Brain microvascular endothelial cell (primary cell): ENCODE measurements at regions not wholly inside any gene's neighbourhood (a gene's known extent, or its start where the extent isn't known, plus 50 kb on each side); places are given as distances from the start of the nearest gene placed in this dataset.

ENCODE experiments used
- DNase-seq: peaks from one replicate; pipeline ENCODE4 v3.0.0-alpha.2; 2020
- H3K27ac ChIP-seq: fragments of 250-450 bp; sonication (Bioruptor Pico); 2 replicates; pipeline ENCODE4 v1.5.1; 2020; ENCODE audit warnings: mild to moderate bottlenecking, moderate library complexity
- H3K27me3 ChIP-seq: fragments of 250-450 bp; sonication (Bioruptor Pico); replicated peaks from 2 replicates; pipeline ENCODE4 v1.5.1; 2020; ENCODE audit warnings: mild to moderate bottlenecking
- H3K36me3 ChIP-seq: fragments of 250-450 bp; sonication (Bioruptor Pico); replicated peaks from 2 replicates; pipeline ENCODE4 v1.5.1; 2020; ENCODE audit warnings: mild to moderate bottlenecking
- H3K4me3 ChIP-seq: 2 replicates; pipeline ENCODE4 v1.5.1; 2011; ENCODE audit warnings: low read depth, mild to moderate bottlenecking, control low read depth, low read length, moderate library complexity
- CTCF ChIP-seq: IDR thresholded peaks from 2 replicates; pipeline ENCODE4 v1.5.1; 2011; ENCODE audit warnings: low read depth, mild to moderate bottlenecking, moderate library complexity, low read length, control low read depth, inconsistent platforms; ENCODE audit errors: missing control alignments
- in situ Hi-C: cut with HindIII; loops from 2 replicates; pipeline ENCODE4 v1.10.0; 2017; ENCODE audit warnings: low sequenced_read_pairs, low pct_ligation_motif_present

GRCh38 chr2:2873450-2873811 lies 504.2 kb downstream of the EIPR1 start:
- H3K27me3 ChIP-seq = no peaks in the 10 kb centered on the region
- no peak overlapping the region for H3K27ac ChIP-seq
- no peaks in the 10 kb centered on the region for H3K36me3 ChIP-seq
- in situ Hi-C loops = no loop called here
- H3K4me3 ChIP-seq = no peak overlapping the region
- no peak for DNase-seq
- TF ChIP-seq CTCF = no peak

GRCh38 chr2:2872713-2873449 lies 504.7 kb downstream of the EIPR1 start:
- in situ Hi-C loops = no loop called here
- no peaks in the 10 kb centered on the region for H3K36me3 ChIP-seq
- no peak overlapping the region for H3K4me3 ChIP-seq
- no peak for TF ChIP-seq CTCF
- no peaks in the 10 kb centered on the region for H3K27me3 ChIP-seq
- DNase-seq = no peak
- no peak overlapping the region for H3K27ac ChIP-seq

GRCh38 chr2:2872309-2872617 lies 505.4 kb downstream of the EIPR1 start:
- no peak for TF ChIP-seq CTCF
- no peak for DNase-seq
- no peak overlapping the region for H3K4me3 ChIP-seq
- H3K27ac ChIP-seq = no peak overlapping the region
- no peaks in the 10 kb centered on the region for H3K36me3 ChIP-seq
- in situ Hi-C loops = no loop called here
- H3K27me3 ChIP-seq = no peaks in the 10 kb centered on the region

GRCh38 chr2:2871480-2872308 lies 505.9 kb downstream of the EIPR1 start:
- no peaks in the 10 kb centered on the region for H3K36me3 ChIP-seq
- no peak for TF ChIP-seq CTCF
- DNase-seq = no peak
- in situ Hi-C loops = no loop called here
- no peak overlapping the region for H3K27ac ChIP-seq
- no peak overlapping the region for H3K4me3 ChIP-seq
- no peaks in the 10 kb centered on the region for H3K27me3 ChIP-seq

- Histone ChIP-seq H3K36me3 (no peaks in the 10 kb centered on the region), H3K4me3 (no peak overlapping the region), H3K27ac (no peak overlapping the region), H3K27me3 (no peaks in the 10 kb centered on the region)
- in situ Hi-C loops = no loop called here
- no peak for DNase-seq
- no peak for TF ChIP-seq CTCF
Observed at GRCh38 chr2:2870106-2870505, 507.5 kb downstream of the EIPR1 start.

GRCh38 chr2:2869553-2869952 lies 508.1 kb downstream of the EIPR1 start:
- TF ChIP-seq CTCF = no peak
- no peak for DNase-seq
- in situ Hi-C loops = no loop called here
- Histone ChIP-seq H3K27me3 (no peaks in the 10 kb centered on the region), H3K4me3 (no peak overlapping the region), H3K27ac (no peak overlapping the region), H3K36me3 (no peaks in the 10 kb centered on the region)
